HCT116 (cell line): ENCODE measurements at regions not wholly inside any gene's neighbourhood (a gene's known extent, or its start where the extent isn't known, plus 50 kb on each side); places are given as distances from the start of the nearest gene placed in this dataset.

Experiments
- ATAC-seq: fragments of 200-7000 bp; cut with Tn5 transposase; 2 replicates; pipeline ENCODE4 v1.9.1; 2020; ENCODE audit warnings: mild to moderate bottlenecking, moderate library complexity
- BruUV-seq: library from RNA; stranded (reverse); fragments of 400-500 nt; replicated peaks from 2 replicates; lab custom pipeline; 2021; lab: Mats Ljungman, UMichigan
- CTCF ChIA-PET: fragments of 300-600 bp; sonication (Branson Sonifier 250); formaldehyde crosslinking; loops from one replicate; lab custom pipeline; 2021; ENCODE audit warnings: antibody characterized with exemption; lab: Charles Lee
- POLR2A ChIA-PET: fragments of 300-600, 350-600 bp; sonication (Branson Sonifier 250); formaldehyde crosslinking; loops from one replicate; lab custom pipeline; 2021; ENCODE audit warnings: antibody characterized with exemption; lab: Charles Lee
- RAD21 ChIA-PET, 2 experiments: fragments of 300-600 bp; sonication (Branson Sonifier 250); formaldehyde crosslinking; loops; one replicate each; lab custom pipeline; 2023; ENCODE audit warnings: low total read pairs in 2 of 2; ENCODE audit not compliant: uncharacterized antibody in 2 of 2, unreplicated experiment in 2 of 2, low non-redundant PET in 1 of 2; lab: Charles Lee
- DNase-seq: peaks from one replicate; pipeline ENCODE4 v3.0.0-alpha.2; 2010; ENCODE audit warnings: low read depth, low spot score
- H2AFZ ChIP-seq: fragments of 200-600 bp; shearing (Covaris generic), sonication (generic); 2 replicates; pipeline ENCODE4 v1.6.1; 2017; ENCODE audit warnings: low read depth, mixed run types, mixed read lengths, antibody characterized with exemption, low read length; ENCODE audit not compliant: poor library complexity, severe bottlenecking
- H3K27ac ChIP-seq: 2 replicates; pipeline ENCODE4 v1.5.1; 2012; ENCODE audit warnings: low read depth, low read length
- H3K27me3 ChIP-seq: fragments of 200-600 bp; sonication (generic); 2 replicates; pipeline ENCODE4 v1.6.1; 2016; ENCODE audit warnings: mixed run types, low read length, mixed read lengths; ENCODE audit not compliant: insufficient read depth
- H3K36me3 ChIP-seq, 2 experiments: fragments of 200-500 bp in 1 of 2; fragments of 200-600 bp in 1 of 2; sonication (Bioruptor generic) in 1 of 2; sonication (generic) in 1 of 2; 2 replicates each; pipeline versions ENCODE4 v1.5.1 to v1.6.1; 2014 to 2016; ENCODE audit warnings: low read length in 2 of 2, inconsistent platforms in 1 of 2, mixed read lengths in 1 of 2, mixed run types in 1 of 2; ENCODE audit not compliant: insufficient read depth in 2 of 2, control insufficient read depth in 1 of 2
- H3K4me1 ChIP-seq, 2 experiments: fragments of 200-600 bp in 1 of 2; sonication (generic) in 1 of 2; 2 replicates each; pipeline versions ENCODE4 v1.5.1 to v1.6.1; 2012 to 2017; ENCODE audit warnings: low read length in 2 of 2, inconsistent platforms in 1 of 2, mild to moderate bottlenecking in 1 of 2, mixed read lengths in 1 of 2, mixed run types in 1 of 2, moderate library complexity in 1 of 2; ENCODE audit not compliant: insufficient read depth in 2 of 2, control insufficient read depth in 1 of 2
- H3K4me2 ChIP-seq: fragments of 200-600 bp; sonication (generic); 2 replicates; pipeline ENCODE4 v1.6.1; 2017; ENCODE audit warnings: mixed run types, low read length, mixed read lengths
- H3K4me3 ChIP-seq, 2 experiments: fragments of 200-600 bp in 1 of 2; sonication (generic) in 1 of 2; replicated peaks in 1 of 2; 2 replicates each; pipeline ENCODE4 v1.5.1; 2011 to 2016; ENCODE audit warnings: low read length in 2 of 2, control low read depth in 1 of 2, low read depth in 1 of 2, mild to moderate bottlenecking in 1 of 2, mixed read lengths in 1 of 2, mixed run types in 1 of 2
- H3K79me2 ChIP-seq: fragments of 200-600 bp; sonication (generic); 2 replicates; pipeline ENCODE4 v1.6.1; 2017; ENCODE audit warnings: mild to moderate bottlenecking, mixed run types, low read length, moderate library complexity, mixed read lengths; ENCODE audit not compliant: insufficient read depth
- H3K9ac ChIP-seq: fragments of 200-600 bp; sonication (generic); 2 replicates; pipeline ENCODE4 v1.6.1; 2016; ENCODE audit warnings: low read length, mixed read lengths
- H3K9me2 ChIP-seq: fragments of 200-600 bp; sonication (generic), shearing (Covaris generic); 2 replicates; pipeline ENCODE4 v1.6.1; 2017; ENCODE audit warnings: mixed run types, mild to moderate bottlenecking, moderate library complexity; ENCODE audit not compliant: insufficient read depth
- H3K9me3 ChIP-seq, 2 experiments: fragments of 200-500 bp in 1 of 2; fragments of 200-600 bp in 1 of 2; sonication (Bioruptor generic) in 1 of 2; sonication (generic) in 1 of 2; 2 replicates each; pipeline ENCODE4 v1.6.1; 2014 to 2017; ENCODE audit warnings: low read length in 2 of 2, mixed read lengths in 2 of 2, inconsistent platforms in 1 of 2, low read depth in 1 of 2, mild to moderate bottlenecking in 1 of 2, mixed run types in 1 of 2, moderate library complexity in 1 of 2; ENCODE audit not compliant: control insufficient read depth in 1 of 2, insufficient read depth in 1 of 2
- H4K20me1 ChIP-seq: fragments of 200-600 bp; sonication (generic), shearing (Covaris generic); 2 replicates; pipeline ENCODE4 v1.6.1; 2017; ENCODE audit warnings: mixed run types, mild to moderate bottlenecking, moderate library complexity; ENCODE audit not compliant: insufficient read depth
- CBX3 ChIP-seq: IDR thresholded peaks from 2 replicates; pipeline ENCODE4 v1.6.1; 2012; ENCODE audit warnings: low read depth
- CEBPB ChIP-seq: IDR thresholded peaks from 2 replicates; pipeline ENCODE4 v1.6.1; 2012; ENCODE audit warnings: low read depth
- ELF1 ChIP-seq: IDR thresholded peaks from 2 replicates; pipeline ENCODE4 v1.6.1; 2012; ENCODE audit warnings: low read depth, borderline replicate concordance
- EZH2phosphoT487 ChIP-seq: fragments of 200-600 bp; IDR thresholded peaks from 2 replicates; pipeline ENCODE4 v1.6.1; 2018; ENCODE audit warnings: antibody characterized with exemption, borderline replicate concordance
- FOSL1 ChIP-seq: IDR thresholded peaks from 2 replicates; pipeline ENCODE4 v1.6.1; 2012; ENCODE audit warnings: low read depth
- JUND ChIP-seq: IDR thresholded peaks from 2 replicates; pipeline ENCODE4 v1.6.1; 2012
- POLR2A ChIP-seq: IDR thresholded peaks from 2 replicates; pipeline ENCODE4 v1.7.0; 2011; ENCODE audit warnings: borderline replicate concordance; ENCODE audit not compliant: insufficient read depth, insufficient read length; ENCODE audit errors: extremely low read depth
- SIN3A ChIP-seq: IDR thresholded peaks from 2 replicates; pipeline ENCODE4 v1.6.1; 2012; ENCODE audit warnings: low read depth
- ZFX ChIP-seq: fragments of 450-650 bp; IDR thresholded peaks from 2 replicates; pipeline ENCODE4 v1.6.1; 2017
- intact Hi-C: fragments of 100-400 bp; cut with micrococcal nuclease; formaldehyde crosslinking; loops from 2 replicates; pipeline ENCODE4 v1.10.0; 2022
- TF ChIP-seq, protein P1 (sequence below): IDR thresholded peaks from 2 replicates; pipeline ENCODE4 v1.6.1; 2012
- TF ChIP-seq, protein P2 (sequence below), 3 experiments: fragments of 200-600 bp in 1 of 3; sonication (generic) in 1 of 3; IDR thresholded peaks in 2 of 3; conservative IDR thresholded peaks in 1 of 3; 2 replicates each; pipeline ENCODE4 v1.5.1; 2012 to 2017; ENCODE audit warnings: low read depth in 2 of 3, low read length in 2 of 3, antibody characterized with exemption in 1 of 3, borderline replicate concordance in 1 of 3, control low read depth in 1 of 3, mild to moderate bottlenecking in 1 of 3, mixed read lengths in 1 of 3, mixed run types in 1 of 3, moderate library complexity in 1 of 3; ENCODE audit not compliant: insufficient read depth in 1 of 3
- TF ChIP-seq, protein P3 (sequence below): IDR thresholded peaks from 2 replicates; pipeline ENCODE4 v1.6.1; 2012; ENCODE audit warnings: low read depth
- TF ChIP-seq, protein P4 (sequence below): IDR thresholded peaks from 2 replicates; pipeline ENCODE4 v1.6.1; 2012

DNA sequence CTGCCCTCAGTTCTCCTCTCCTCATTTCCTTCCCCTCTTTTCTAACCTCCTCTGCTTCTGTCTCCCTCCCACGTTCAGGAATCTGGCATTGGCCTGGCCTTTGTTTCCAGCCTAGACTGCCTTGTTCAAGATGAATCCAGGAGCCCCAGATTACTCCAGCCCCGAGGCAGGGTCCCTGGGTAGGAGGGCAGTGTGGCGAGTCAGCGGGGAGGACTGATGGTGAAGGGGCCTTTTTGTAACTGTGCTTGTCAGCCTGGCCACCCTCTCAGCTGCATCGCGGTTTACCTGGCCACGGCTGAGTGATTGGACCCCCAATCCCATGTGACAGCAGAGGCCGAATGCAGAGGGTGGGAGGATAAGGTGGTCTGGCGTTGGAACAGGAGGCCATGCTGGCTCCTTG lies 96.1 kb upstream of the SHH start:
- Histone ChIP-seq H2AFZ (no peak overlapping the region), H3K4me3 (no peak overlapping the region), H3K4me1 (peaks cover 2 to 11% of the 10 kb centered on the region in 2 experiments; a peak in 2 of 4 replicates), H3K4me2 (no peak overlapping the region), H3K27me3 (no peaks in the 10 kb centered on the region), H3K9me2 (no peaks in the 10 kb centered on the region), H3K9ac (no peak overlapping the region), H3K27ac (no peak overlapping the region), H3K79me2 (no peaks in the 10 kb centered on the region), H3K36me3 (no peaks in the 10 kb centered on the region), H4K20me1 (no peaks in the 10 kb centered on the region), H3K9me3 (no peaks in the 10 kb centered on the region)
- TF ChIP-seq, protein P1, sequence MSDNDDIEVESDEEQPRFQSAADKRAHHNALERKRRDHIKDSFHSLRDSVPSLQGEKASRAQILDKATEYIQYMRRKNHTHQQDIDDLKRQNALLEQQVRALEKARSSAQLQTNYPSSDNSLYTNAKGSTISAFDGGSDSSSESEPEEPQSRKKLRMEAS: no peak
- TF ChIP-seq, protein P2, sequence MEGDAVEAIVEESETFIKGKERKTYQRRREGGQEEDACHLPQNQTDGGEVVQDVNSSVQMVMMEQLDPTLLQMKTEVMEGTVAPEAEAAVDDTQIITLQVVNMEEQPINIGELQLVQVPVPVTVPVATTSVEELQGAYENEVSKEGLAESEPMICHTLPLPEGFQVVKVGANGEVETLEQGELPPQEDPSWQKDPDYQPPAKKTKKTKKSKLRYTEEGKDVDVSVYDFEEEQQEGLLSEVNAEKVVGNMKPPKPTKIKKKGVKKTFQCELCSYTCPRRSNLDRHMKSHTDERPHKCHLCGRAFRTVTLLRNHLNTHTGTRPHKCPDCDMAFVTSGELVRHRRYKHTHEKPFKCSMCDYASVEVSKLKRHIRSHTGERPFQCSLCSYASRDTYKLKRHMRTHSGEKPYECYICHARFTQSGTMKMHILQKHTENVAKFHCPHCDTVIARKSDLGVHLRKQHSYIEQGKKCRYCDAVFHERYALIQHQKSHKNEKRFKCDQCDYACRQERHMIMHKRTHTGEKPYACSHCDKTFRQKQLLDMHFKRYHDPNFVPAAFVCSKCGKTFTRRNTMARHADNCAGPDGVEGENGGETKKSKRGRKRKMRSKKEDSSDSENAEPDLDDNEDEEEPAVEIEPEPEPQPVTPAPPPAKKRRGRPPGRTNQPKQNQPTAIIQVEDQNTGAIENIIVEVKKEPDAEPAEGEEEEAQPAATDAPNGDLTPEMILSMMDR (IDR thresholded peaks at IDR 0.05 in 2 of 3, conservative IDR thresholded peaks at IDR 0.05 in 1 of 3; ENCODE audit: borderline replicate concordance in 1 of 3, insufficient read depth in 1 of 3, low read depth in 2 of 3, low read length in 2 of 3): no peak
- TF ChIP-seq POLR2A (no peak), CEBPB (no peak), FOSL1 (no peak), CBX3 (no peak), EZH2phosphoT487 (no peak), ZFX (no peak), ELF1 (no peak), SIN3A (no peak), JUND (no peak)
- TF ChIP-seq, protein P3, sequence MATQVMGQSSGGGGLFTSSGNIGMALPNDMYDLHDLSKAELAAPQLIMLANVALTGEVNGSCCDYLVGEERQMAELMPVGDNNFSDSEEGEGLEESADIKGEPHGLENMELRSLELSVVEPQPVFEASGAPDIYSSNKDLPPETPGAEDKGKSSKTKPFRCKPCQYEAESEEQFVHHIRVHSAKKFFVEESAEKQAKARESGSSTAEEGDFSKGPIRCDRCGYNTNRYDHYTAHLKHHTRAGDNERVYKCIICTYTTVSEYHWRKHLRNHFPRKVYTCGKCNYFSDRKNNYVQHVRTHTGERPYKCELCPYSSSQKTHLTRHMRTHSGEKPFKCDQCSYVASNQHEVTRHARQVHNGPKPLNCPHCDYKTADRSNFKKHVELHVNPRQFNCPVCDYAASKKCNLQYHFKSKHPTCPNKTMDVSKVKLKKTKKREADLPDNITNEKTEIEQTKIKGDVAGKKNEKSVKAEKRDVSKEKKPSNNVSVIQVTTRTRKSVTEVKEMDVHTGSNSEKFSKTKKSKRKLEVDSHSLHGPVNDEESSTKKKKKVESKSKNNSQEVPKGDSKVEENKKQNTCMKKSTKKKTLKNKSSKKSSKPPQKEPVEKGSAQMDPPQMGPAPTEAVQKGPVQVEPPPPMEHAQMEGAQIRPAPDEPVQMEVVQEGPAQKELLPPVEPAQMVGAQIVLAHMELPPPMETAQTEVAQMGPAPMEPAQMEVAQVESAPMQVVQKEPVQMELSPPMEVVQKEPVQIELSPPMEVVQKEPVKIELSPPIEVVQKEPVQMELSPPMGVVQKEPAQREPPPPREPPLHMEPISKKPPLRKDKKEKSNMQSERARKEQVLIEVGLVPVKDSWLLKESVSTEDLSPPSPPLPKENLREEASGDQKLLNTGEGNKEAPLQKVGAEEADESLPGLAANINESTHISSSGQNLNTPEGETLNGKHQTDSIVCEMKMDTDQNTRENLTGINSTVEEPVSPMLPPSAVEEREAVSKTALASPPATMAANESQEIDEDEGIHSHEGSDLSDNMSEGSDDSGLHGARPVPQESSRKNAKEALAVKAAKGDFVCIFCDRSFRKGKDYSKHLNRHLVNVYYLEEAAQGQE: no peak
- TF ChIP-seq, protein P4, sequence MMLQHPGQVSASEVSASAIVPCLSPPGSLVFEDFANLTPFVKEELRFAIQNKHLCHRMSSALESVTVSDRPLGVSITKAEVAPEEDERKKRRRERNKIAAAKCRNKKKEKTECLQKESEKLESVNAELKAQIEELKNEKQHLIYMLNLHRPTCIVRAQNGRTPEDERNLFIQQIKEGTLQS: no peak
- RAD21 ChIA-PET: no interaction called here
- ATAC-seq (no peak), DNase-seq (no peak)
- CTCF ChIA-PET: no interaction called here
- no TSS peak for BruUV-seq
- POLR2A ChIA-PET: no interaction called here
- intact Hi-C loops: no loop called here
